Progenitor cell of endocrine pancreas (in vitro differentiated cells): ENCODE measurements at regions not wholly inside any gene's neighbourhood (a gene's known extent, or its start where the extent isn't known, plus 50 kb on each side); places are given as distances from the start of the nearest gene placed in this dataset.

Experiments
- DNase-seq: peaks from one replicate; pipeline ENCODE4 v3.0.0; 2021; ENCODE audit warnings: low spot score; ENCODE audit not compliant: unreplicated experiment
- H3K27ac Mint-ChIP-seq: 2 replicates; pipeline ENCODE4 v1.8.0; 2021; ENCODE audit warnings: mild to moderate bottlenecking, moderate library complexity, mixed read lengths
- H3K27me3 Mint-ChIP-seq: 2 replicates; pipeline ENCODE4 v1.8.0; 2021; ENCODE audit warnings: mixed read lengths
- H3K36me3 Mint-ChIP-seq: 2 replicates; pipeline ENCODE4 v1.8.0; 2022; ENCODE audit warnings: mixed read lengths; ENCODE audit not compliant: insufficient read depth
- H3K4me1 Mint-ChIP-seq: 2 replicates; pipeline ENCODE4 v1.8.0; 2021; ENCODE audit warnings: low read depth, mixed read lengths
- H3K4me3 Mint-ChIP-seq: 2 replicates; pipeline ENCODE4 v1.8.0; 2021; ENCODE audit warnings: low read depth, mild to moderate bottlenecking, moderate library complexity, mixed read lengths
- H3K9me3 Mint-ChIP-seq: 2 replicates; pipeline ENCODE4 v1.8.0; 2021; ENCODE audit warnings: low read depth, mixed read lengths
- CTCF ChIP-seq: fragments of 200-600 bp; sonication (generic); IDR thresholded peaks from one replicate; pipeline ENCODE4 v1.5.0; 2021; ENCODE audit warnings: antibody characterized with exemption, mild to moderate bottlenecking; ENCODE audit not compliant: unreplicated experiment

GRCh38 chr4:106869551-106869950 is 166.6 kb downstream of the DKK2 start:
- no peak overlapping the region for H3K27ac Mint-ChIP-seq
- no peaks in the 10 kb centered on the region for H3K36me3 Mint-ChIP-seq
- no peak for TF ChIP-seq CTCF
- no peak for DNase-seq
- no peaks in the 10 kb centered on the region for H3K9me3 Mint-ChIP-seq
- H3K4me3 Mint-ChIP-seq = no peak overlapping the region
- no peaks in the 10 kb centered on the region for H3K27me3 Mint-ChIP-seq
- H3K4me1 Mint-ChIP-seq = no peaks in the 10 kb centered on the region

GRCh38 chr4:106868381-106869035 is 167.6 kb downstream of the DKK2 start:
- H3K27ac Mint-ChIP-seq = no peak overlapping the region
- H3K4me3 Mint-ChIP-seq = no peak overlapping the region
- no peak for DNase-seq
- H3K4me1 Mint-ChIP-seq = no peaks in the 10 kb centered on the region
- TF ChIP-seq CTCF = no peak
- H3K9me3 Mint-ChIP-seq = no peaks in the 10 kb centered on the region
- H3K36me3 Mint-ChIP-seq = no peaks in the 10 kb centered on the region
- H3K27me3 Mint-ChIP-seq = no peaks in the 10 kb centered on the region

- no peak overlapping the region for H3K27ac Mint-ChIP-seq
- DNase-seq = no peak
- no peaks in the 10 kb centered on the region for H3K36me3 Mint-ChIP-seq
- no peaks in the 10 kb centered on the region for H3K27me3 Mint-ChIP-seq
- H3K4me3 Mint-ChIP-seq = no peak overlapping the region
- H3K4me1 Mint-ChIP-seq = no peaks in the 10 kb centered on the region
- H3K9me3 Mint-ChIP-seq = no peaks in the 10 kb centered on the region
- TF ChIP-seq CTCF = no peak
Measured at GRCh38 chr4:106864231-106864630, 171.9 kb downstream of the DKK2 start.

- TF ChIP-seq CTCF = no peak
- Mint-ChIP-seq H3K27ac (no peak overlapping the region), H3K9me3 (no peaks in the 10 kb centered on the region), H3K4me3 (no peak overlapping the region), H3K27me3 (no peaks in the 10 kb centered on the region), H3K4me1 (no peaks in the 10 kb centered on the region), H3K36me3 (no peaks in the 10 kb centered on the region)
- DNase-seq = no peak
Measured at GRCh38 chr4:106854569-106855351, 181.4 kb downstream of the DKK2 start.

GRCh38 chr4:106852426-106852825 is 183.7 kb downstream of the DKK2 start:
- Mint-ChIP-seq H3K27ac (no peak overlapping the region), H3K9me3 (no peaks in the 10 kb centered on the region)
- TF ChIP-seq CTCF = no peak

More at GRCh38 chr4:106852426-106852825, 183.7 kb downstream of the DKK2 start:
- Mint-ChIP-seq H3K27me3 (no peaks in the 10 kb centered on the region), H3K4me3 (no peak overlapping the region), H3K4me1 (no peaks in the 10 kb centered on the region), H3K36me3 (no peaks in the 10 kb centered on the region)
- no peak for DNase-seq
